ENCODE measurements at regions not wholly inside any gene's neighbourhood (a gene's known extent, or its start where the extent isn't known, plus 50 kb on each side); places are given as distances from the start of the nearest gene placed in this dataset.

- no peak overlapping the region for H3K27ac ChIP-seq
Measured at GRCh38 chr2:71748227-71748626, 294.9 kb downstream of the DYSF start.

GRCh38 chr2:71747559-71747958 lies 294.2 kb downstream of the DYSF start:
- TF ChIP-seq EZH2 (IDR thresholded peaks at IDR 0.05; ENCODE audit: borderline replicate concordance) (no peak), CTCF (IDR thresholded peaks at IDR 0.05; ENCODE audit: poor library complexity) (no peak), EZH2phosphoT487 (IDR thresholded peaks at IDR 0.05; ENCODE audit: low read depth, severe bottlenecking, unreplicated experiment) (no peak)
- H3K27me3 ChIP-seq: no peaks in the 10 kb centered on the region
- peaks cover 18% of the 10 kb centered on the region for H3K4me1 ChIP-seq (ENCODE audit: insufficient read depth)
- no peaks in the 10 kb centered on the region for H4K20me1 ChIP-seq (ENCODE audit: insufficient read depth, poor library complexity, severe bottlenecking)
- no peak overlapping the region for H3K4me2 ChIP-seq
- H2AFZ ChIP-seq: no peak overlapping the region
- no peak for DNase-seq (ENCODE audit: low spot score)
- peak overlapping the region; percentile 50 for H3K27ac ChIP-seq
- no peaks in the 10 kb centered on the region for H3K9me3 ChIP-seq (ENCODE audit: low read depth)
- no peaks in the 10 kb centered on the region for H3K36me3 ChIP-seq (replicated peaks; ENCODE audit: insufficient read depth, low read depth)
- no peaks in the 10 kb centered on the region for H3K79me2 ChIP-seq
- 79% methylated on average over 4 of the region's 4 CpGs for WGBS (ENCODE audit: low lambda C conversion rate, missing lambda C conversion rate)
- H3K9me2 ChIP-seq (replicated peaks; ENCODE audit: insufficient read depth): no peaks in the 10 kb centered on the region
- H3K4me3 ChIP-seq: no peak overlapping the region

More at GRCh38 chr2:71748227-71748626, 294.9 kb downstream of the DYSF start:
- WGBS (ENCODE audit: low lambda C conversion rate, missing lambda C conversion rate): 100% methylated on average over 4 of the region's 5 CpGs
- H3K79me2 ChIP-seq: no peaks in the 10 kb centered on the region
- no peak for DNase-seq (ENCODE audit: low spot score)
- no peak overlapping the region for H3K4me2 ChIP-seq
- no peaks in the 10 kb centered on the region for H3K9me3 ChIP-seq (ENCODE audit: low read depth)
- TF ChIP-seq EZH2phosphoT487 (IDR thresholded peaks at IDR 0.05; ENCODE audit: low read depth, severe bottlenecking, unreplicated experiment) (no peak), CTCF (IDR thresholded peaks at IDR 0.05; ENCODE audit: poor library complexity) (no peak), EZH2 (IDR thresholded peaks at IDR 0.05; ENCODE audit: borderline replicate concordance) (no peak)
- no peak overlapping the region for H2AFZ ChIP-seq
- H3K36me3 ChIP-seq (replicated peaks; ENCODE audit: insufficient read depth, low read depth): no peaks in the 10 kb centered on the region
- H3K4me3 ChIP-seq: no peak overlapping the region
- peaks cover 16% of the 10 kb centered on the region for H3K4me1 ChIP-seq (ENCODE audit: insufficient read depth)
- H4K20me1 ChIP-seq (ENCODE audit: insufficient read depth, poor library complexity, severe bottlenecking): no peaks in the 10 kb centered on the region
- no peaks in the 10 kb centered on the region for H3K27me3 ChIP-seq
- no peaks in the 10 kb centered on the region for H3K9me2 ChIP-seq (replicated peaks; ENCODE audit: insufficient read depth)

- 41% methylated on average over 13 of the region's 13 CpGs for WGBS (ENCODE audit: low lambda C conversion rate, missing lambda C conversion rate)
- peak overlapping the region; percentile 50 for H3K27ac ChIP-seq
- H3K36me3 ChIP-seq (replicated peaks; ENCODE audit: insufficient read depth, low read depth): no peaks in the 10 kb centered on the region
- no peaks in the 10 kb centered on the region for H3K79me2 ChIP-seq
- no peaks in the 10 kb centered on the region for H4K20me1 ChIP-seq (ENCODE audit: insufficient read depth, poor library complexity, severe bottlenecking)
- H3K4me1 ChIP-seq (ENCODE audit: insufficient read depth): peaks cover 24% of the 10 kb centered on the region
- no peak overlapping the region for H3K4me3 ChIP-seq
- peak overlapping the region; percentile 32 for H3K4me2 ChIP-seq
- H2AFZ ChIP-seq: no peak overlapping the region
- no peaks in the 10 kb centered on the region for H3K27me3 ChIP-seq
- H3K9me2 ChIP-seq (replicated peaks; ENCODE audit: insufficient read depth): no peaks in the 10 kb centered on the region
- no peak for DNase-seq (ENCODE audit: low spot score)
- no peaks in the 10 kb centered on the region for H3K9me3 ChIP-seq (ENCODE audit: low read depth)
- TF ChIP-seq EZH2phosphoT487 (IDR thresholded peaks at IDR 0.05; ENCODE audit: low read depth, severe bottlenecking, unreplicated experiment) (no peak), EZH2 (IDR thresholded peaks at IDR 0.05; ENCODE audit: borderline replicate concordance) (no peak), CTCF (IDR thresholded peaks at IDR 0.05; ENCODE audit: poor library complexity) (no peak)
Measured at GRCh38 chr2:71746946-71747501, 293.7 kb downstream of the DYSF start.

Measured in hepatocyte (in vitro differentiated cells).